GM18505 (cell line): ENCODE measurements at regions not wholly inside any gene's neighbourhood (a gene's known extent, or its start where the extent isn't known, plus 50 kb on each side); places are given as distances from the start of the nearest gene placed in this dataset.
"Not testable (repeated sequence)": the region's sequence is repeated elsewhere in the genome, so short reads cannot be mapped to it uniquely, and the experiment has no call there.

ENCODE experiments used
- ATAC-seq: cut with Tn5 transposase; IDR thresholded peaks from one replicate; pipeline ENCODE4 v1.9.1; 2021; ENCODE audit not compliant: unreplicated experiment
- POLR2A ChIP-seq: IDR thresholded peaks from 4 replicates; pipeline ENCODE4 v1.6.1; 2011; ENCODE audit warnings: borderline replicate concordance; ENCODE audit not compliant: insufficient read depth, insufficient read length; ENCODE audit errors: extremely low read depth

- no peak for TF ChIP-seq POLR2A
- ATAC-seq: no peak
Measured at GRCh38 chr4:117574085-117574484, 460.2 kb upstream of the NDST3 start.

GRCh38 chr4:117575850-117576249 lies 458.4 kb upstream of the NDST3 start:
- no peak for ATAC-seq
- no peak for TF ChIP-seq POLR2A

GRCh38 chr4:117577686-117578311 lies 456.5 kb upstream of the NDST3 start:
- no peak for TF ChIP-seq POLR2A
- ATAC-seq: no peak

GRCh38 chr4:117588771-117589170 lies 445.5 kb upstream of the NDST3 start:
- ATAC-seq: no peak
- no peak for TF ChIP-seq POLR2A

- ATAC-seq: no peak
- no peak for TF ChIP-seq POLR2A
Measured at GRCh38 chr4:117596917-117597480, 437.3 kb upstream of the NDST3 start.

GRCh38 chr4:117599393-117599792 lies 434.9 kb upstream of the NDST3 start:
- not testable (repeated sequence) for ATAC-seq

- ATAC-seq: not testable (repeated sequence)
Measured at GRCh38 chr4:117600936-117601335, 433.4 kb upstream of the NDST3 start.

- no peak for TF ChIP-seq POLR2A
- no peak for ATAC-seq
Measured at GRCh38 chr4:117610706-117611308, 423.5 kb upstream of the NDST3 start.

GRCh38 chr4:117621673-117622072 lies 412.6 kb upstream of the NDST3 start:
- TF ChIP-seq POLR2A: no peak
- no peak for ATAC-seq

- no peak for TF ChIP-seq POLR2A
Measured at GRCh38 chr4:117623326-117623725, 411.0 kb upstream of the NDST3 start.

GRCh38 chr4:117626664-117627063 lies 407.6 kb upstream of the NDST3 start:
- no peak for ATAC-seq
- no peak for TF ChIP-seq POLR2A

More at GRCh38 chr4:117623326-117623725, 411.0 kb upstream of the NDST3 start:
- no peak for ATAC-seq

- no peak for TF ChIP-seq POLR2A
Measured at GRCh38 chr4:117634716-117635115, 399.6 kb upstream of the NDST3 start.

GRCh38 chr4:117637347-117637746 lies 396.9 kb upstream of the NDST3 start:
- ATAC-seq: no peak
- no peak for TF ChIP-seq POLR2A

More at GRCh38 chr4:117634716-117635115, 399.6 kb upstream of the NDST3 start:
- ATAC-seq: no peak

- no peak for ATAC-seq
- TF ChIP-seq POLR2A: no peak
Measured at GRCh38 chr4:117640836-117641235, 393.4 kb upstream of the NDST3 start.
